Spleen (tissue), 11 donors: ENCODE measurements at regions not wholly inside any gene's neighbourhood (a gene's known extent, or its start where the extent isn't known, plus 50 kb on each side); places are given as distances from the start of the nearest gene placed in this dataset.

ENCODE experiments used
- DNase-seq: peaks from one replicate; pipeline ENCODE4 v3.0.0-alpha.2; 2020
- H3K27ac ChIP-seq, 8 donors: fragments of 200-600 bp; sonication (generic) in 7 of 8; 1 replicate in 4 of 8; 2 replicates in 4 of 8; pipeline versions ENCODE4 v1.5.0 to v1.8.0; 2016 to 2021; ENCODE audit warnings: inconsistent platforms in 4 of 8, mild to moderate bottlenecking in 4 of 8, moderate library complexity in 1 of 8
- H3K27me3 ChIP-seq, 7 donors: fragments of 200-600 bp; sonication (generic) in 6 of 7; replicated peaks in 1 of 7; 1 replicate in 4 of 7; 2 replicates in 3 of 7; pipeline versions ENCODE4 v1.5.0 to v1.8.0; 2016 to 2021; ENCODE audit warnings: inconsistent platforms in 3 of 7, mild to moderate bottlenecking in 1 of 7
- H3K36me3 ChIP-seq, 6 donors: fragments of 200-600 bp; sonication (generic) in 5 of 6; 1 replicate in 4 of 6; 2 replicates in 2 of 6; pipeline versions ENCODE4 v1.5.0 to v1.8.0; 2016 to 2021; ENCODE audit warnings: inconsistent platforms in 2 of 6
- H3K4me1 ChIP-seq, 6 donors: fragments of 200-600 bp; sonication (generic) in 5 of 6; 1 replicate in 3 of 6; 2 replicates in 3 of 6; pipeline versions ENCODE4 v1.5.0 to v1.8.0; 2016 to 2021; ENCODE audit warnings: inconsistent platforms in 3 of 6
- H3K4me3 ChIP-seq, 8 donors: fragments of 200-600 bp; sonication (generic) in 7 of 8; 1 replicate in 4 of 8; 2 replicates in 4 of 8; pipeline versions ENCODE4 v1.5.0 to v1.8.0; 2016 to 2021; ENCODE audit warnings: inconsistent platforms in 4 of 8, mild to moderate bottlenecking in 4 of 8, moderate library complexity in 2 of 8
- H3K9me3 ChIP-seq, 8 donors: fragments of 200-600 bp; sonication (generic) in 7 of 8; 1 replicate in 4 of 8; 2 replicates in 4 of 8; pipeline versions ENCODE4 v1.5.0 to v1.8.0; 2016 to 2021; ENCODE audit warnings: inconsistent platforms in 4 of 8
- CTCF ChIP-seq, 11 experiments: fragments of 200-600 bp in 7 of 11; fragments of 450-650 bp in 4 of 11; sonication (generic) in 4 of 11; IDR thresholded peaks in 8 of 11; conservative IDR thresholded peaks in 3 of 11; 1 replicate in 7 of 11; 2 replicates in 4 of 11; pipeline versions ENCODE4 v1.4.0 to v1.8.0; 2016 to 2021; ENCODE audit warnings: antibody characterized with exemption in 11 of 11, inconsistent platforms in 4 of 11, mild to moderate bottlenecking in 1 of 11
- POLR2A ChIP-seq, 3 donors: fragments of 450-650 bp; IDR thresholded peaks; one replicate each; pipeline ENCODE4 v1.5.1; 2017; ENCODE audit warnings: antibody characterized with exemption in 3 of 3, mild to moderate bottlenecking in 1 of 3
- POLR2AphosphoS5 ChIP-seq, 3 donors: sonication (generic); formaldehyde crosslinking; IDR thresholded peaks; one replicate each; pipeline ENCODE4 v1.5.1; 2017; ENCODE audit warnings: antibody characterized with exemption in 3 of 3
- WGBS, 5 donors: extraction: QIAGEN DNeasy Blood & Tissue Kit in 3 of 5; methylation state at CpG; one replicate each; pipeline versions ENCODE4 v1.1.5 to v1.1.7; 2013 to 2018; 5-methylcytosine and 5-hydroxymethylcytosine counted together
- intact Hi-C: fragments of 100-400 bp; cut with DNase I; formaldehyde crosslinking; loops from one replicate; pipeline ENCODE4 v1.15.0; 2023; ENCODE audit warnings: low total_unique reads
- donor health status: healthy with polysubstance abuse.
- donor health status: DM: no; HTN: no; CAD: no; lungs with moderate emphysema.
- donor health status: DM: no; HTN: no; CAD: no.
- donor health status: Bipolar disorder and iron deficiency.
- donor health status: healthy.
- donor health status: DM: no; HTN: no; CAD: no.
- donor health status: DM: yes; HTN: yes; CAD: no.

- TF ChIP-seq CTCF (IDR thresholded peaks at IDR 0.05 in 8 of 11, conservative IDR thresholded peaks at IDR 0.05 in 3 of 11), result no peak
- no peak for TF ChIP-seq POLR2AphosphoS5 (IDR thresholded peaks at IDR 0.05)
- no peak for TF ChIP-seq POLR2A (IDR thresholded peaks at IDR 0.05)
- 67 to 100% (median 78%) methylated on average over 1 of the region's 1 CpG for WGBS, 5 donors
- no peaks in the 10 kb centered on the region for H3K4me1 ChIP-seq
- H3K27me3 ChIP-seq, result no peaks in the 10 kb centered on the region
- H3K4me3 ChIP-seq, result no peak overlapping the region
- peaks cover 0 to 6% (median 0%) of the 10 kb centered on the region in 8 donors for H3K9me3 ChIP-seq
- intact Hi-C loops, result no loop called here
- H3K36me3 ChIP-seq, result no peaks in the 10 kb centered on the region
- no peak overlapping the region for H3K27ac ChIP-seq
- DNase-seq, result no peak
Measured at GRCh38 chr2:183993052-183993451, 605.3 kb upstream of the ZNF804A start.

- peaks cover 0 to 4% (median 0%) of the 10 kb centered on the region in 8 donors for H3K9me3 ChIP-seq
- DNase-seq, result no peak
- H3K27ac ChIP-seq, result no peak overlapping the region
- H3K27me3 ChIP-seq, result no peaks in the 10 kb centered on the region
- intact Hi-C loops, result no loop called here
- H3K4me1 ChIP-seq, result no peaks in the 10 kb centered on the region
- no peak overlapping the region for H3K4me3 ChIP-seq
- TF ChIP-seq POLR2A (IDR thresholded peaks at IDR 0.05), result no peak
- WGBS, 5 donors, result 82 to 92% (median 88%) methylated on average over 2 of the region's 2 CpGs
- no peaks in the 10 kb centered on the region for H3K36me3 ChIP-seq
Measured at GRCh38 chr2:183995632-183996031, 602.7 kb upstream of the ZNF804A start.

- TF ChIP-seq CTCF (IDR thresholded peaks at IDR 0.05 in 8 of 11, conservative IDR thresholded peaks at IDR 0.05 in 3 of 11) (no peak), POLR2A (IDR thresholded peaks at IDR 0.05) (no peak), POLR2AphosphoS5 (IDR thresholded peaks at IDR 0.05) (no peak)
- WGBS, 5 donors, result 69 to 80% (median 76%) methylated on average over 10 of the region's 10 CpGs
- no peaks in the 10 kb centered on the region for H3K27me3 ChIP-seq
- no peak overlapping the region for H3K27ac ChIP-seq
- no peaks in the 10 kb centered on the region for H3K36me3 ChIP-seq
- peaks cover 0 to 4% (median 0%) of the 10 kb centered on the region in 8 donors for H3K9me3 ChIP-seq
- DNase-seq, result no peak
- intact Hi-C loops, result no loop called here
- H3K4me3 ChIP-seq, result no peak overlapping the region
- no peaks in the 10 kb centered on the region for H3K4me1 ChIP-seq
Measured at GRCh38 chr2:183996825-183997793, 601.2 kb upstream of the ZNF804A start.

GRCh38 chr2:183998041-183998796 is 600.1 kb upstream of the ZNF804A start:
- no peaks in the 10 kb centered on the region for H3K4me1 ChIP-seq
- intact Hi-C loops, result no loop called here
- no peak for DNase-seq
- H3K9me3 ChIP-seq, result no peaks in the 10 kb centered on the region
- WGBS, 5 donors, result 72 to 90% (median 87%) methylated on average over 3 of the region's 3 CpGs
- H3K36me3 ChIP-seq, result no peaks in the 10 kb centered on the region
- H3K27ac ChIP-seq, result no peak overlapping the region
- no peak for TF ChIP-seq POLR2A (IDR thresholded peaks at IDR 0.05)
- no peak for TF ChIP-seq POLR2AphosphoS5 (IDR thresholded peaks at IDR 0.05)
- TF ChIP-seq CTCF (IDR thresholded peaks at IDR 0.05 in 8 of 11, conservative IDR thresholded peaks at IDR 0.05 in 3 of 11), result no peak
- no peaks in the 10 kb centered on the region for H3K27me3 ChIP-seq
- no peak overlapping the region for H3K4me3 ChIP-seq
